CD14-positive monocyte (primary cell): ENCODE measurements at regions not wholly inside any gene's neighbourhood (a gene's known extent, or its start where the extent isn't known, plus 50 kb on each side); places are given as distances from the start of the nearest gene placed in this dataset.

Experiments
- DNase-seq, 3 donors: peaks; one replicate each; pipeline ENCODE4 v3.0.0-alpha.2; 2011 to 2022
- H2AFZ ChIP-seq: 2 replicates; pipeline ENCODE4 v1.6.0; 2012; ENCODE audit warnings: mild to moderate bottlenecking, low read depth, low read length, inconsistent platforms; ENCODE audit not compliant: insufficient read depth, poor library complexity, severe bottlenecking
- H3K27ac ChIP-seq, 2 donors: 1 replicate in 1 of 2; 2 replicates in 1 of 2; pipeline ENCODE4 v1.5.1; 2012 to 2013; ENCODE audit warnings: low read length in 2 of 2, control low read depth in 1 of 2, inconsistent platforms in 1 of 2, low read depth in 1 of 2, mild to moderate bottlenecking in 1 of 2
- H3K27me3 ChIP-seq, 2 donors: one replicate each; pipeline versions ENCODE4 v1.6.0 to v1.6.1; 2011 to 2013; ENCODE audit warnings: low read length in 2 of 2; ENCODE audit not compliant: control insufficient read depth in 2 of 2, insufficient read depth in 2 of 2
- H3K36me3 ChIP-seq, 2 donors: replicated peaks in 1 of 2; 1 replicate in 1 of 2; 2 replicates in 1 of 2; pipeline versions ENCODE4 v1.5.1 to v1.6.1; 2012 to 2013; ENCODE audit warnings: low read length in 2 of 2, control low read depth in 1 of 2, inconsistent platforms in 1 of 2, mild to moderate bottlenecking in 1 of 2; ENCODE audit not compliant: insufficient read depth in 2 of 2, control insufficient read depth in 1 of 2
- H3K4me1 ChIP-seq, 2 donors: 1 replicate in 1 of 2; 2 replicates in 1 of 2; pipeline versions ENCODE4 v1.5.1 to v1.6.1; 2012 to 2013; ENCODE audit warnings: low read length in 2 of 2, control low read depth in 1 of 2, inconsistent platforms in 1 of 2, mild to moderate bottlenecking in 1 of 2, moderate library complexity in 1 of 2; ENCODE audit not compliant: insufficient read depth in 2 of 2, control insufficient read depth in 1 of 2
- H3K4me2 ChIP-seq: replicated peaks from 2 replicates; pipeline ENCODE3; 2012; ENCODE audit warnings: low read length, moderate library complexity, mild to moderate bottlenecking; ENCODE audit not compliant: poor library complexity, severe bottlenecking; ENCODE audit errors: extremely low read depth
- H3K4me3 ChIP-seq, 3 experiments: fragments of 200-600 bp in 1 of 3; sonication (generic) in 1 of 3; replicated peaks in 1 of 3; 1 replicate in 2 of 3; 2 replicates in 1 of 3; pipeline ENCODE4 v1.5.1; 2011 to 2013; ENCODE audit warnings: low read length in 3 of 3, mild to moderate bottlenecking in 3 of 3, control low read depth in 2 of 3, low read depth in 2 of 3, inconsistent platforms in 1 of 3, moderate library complexity in 1 of 3
- H3K79me2 ChIP-seq: 2 replicates; pipeline ENCODE4 v1.6.0; 2012; ENCODE audit warnings: mild to moderate bottlenecking, control low read depth, inconsistent platforms, low read length, moderate library complexity; ENCODE audit not compliant: insufficient read depth
- H3K9ac ChIP-seq: 2 replicates; pipeline ENCODE4 v1.6.0; 2017; ENCODE audit warnings: low read length, mild to moderate bottlenecking; ENCODE audit not compliant: insufficient read depth, poor library complexity, severe bottlenecking
- H3K9me3 ChIP-seq, 2 donors: replicated peaks in 1 of 2; 1 replicate in 1 of 2; 2 replicates in 1 of 2; pipeline versions ENCODE4 v1.5.1 to v1.6.1; 2012 to 2013; ENCODE audit warnings: low read length in 2 of 2, control low read depth in 1 of 2; ENCODE audit not compliant: control insufficient read depth in 1 of 2, insufficient read depth in 1 of 2
- H4K20me1 ChIP-seq: 2 replicates; pipeline ENCODE4 v1.6.0; 2012; ENCODE audit warnings: mild to moderate bottlenecking, low read length, control low read depth, moderate library complexity; ENCODE audit not compliant: insufficient read depth
- H3K27ac Mint-ChIP-seq, 7 donors: one replicate each; pipeline ENCODE4 v1.8.0; 2020; ENCODE audit warnings: mild to moderate bottlenecking in 7 of 7, mixed read lengths in 7 of 7, moderate library complexity in 6 of 7, inconsistent platforms in 2 of 7
- H3K27me3 Mint-ChIP-seq, 3 donors: one replicate each; pipeline ENCODE4 v1.8.0; 2021 to 2022; ENCODE audit warnings: low read depth in 3 of 3, mild to moderate bottlenecking in 3 of 3, mixed read lengths in 3 of 3, moderate library complexity in 3 of 3, inconsistent platforms in 1 of 3
- H3K36me3 Mint-ChIP-seq, 2 donors: one replicate each; pipeline ENCODE4 v1.8.0; 2020; ENCODE audit warnings: mixed read lengths in 2 of 2, inconsistent platforms in 1 of 2, mild to moderate bottlenecking in 1 of 2
- H3K4me1 Mint-ChIP-seq: one replicate; pipeline ENCODE4 v1.8.0; 2020; ENCODE audit warnings: mild to moderate bottlenecking, mixed read lengths
- H3K4me3 Mint-ChIP-seq, 2 donors: one replicate each; pipeline ENCODE4 v1.8.0; 2020; ENCODE audit warnings: mild to moderate bottlenecking in 2 of 2, mixed read lengths in 2 of 2, moderate library complexity in 1 of 2
- H3K9me3 Mint-ChIP-seq, 7 donors: one replicate each; pipeline ENCODE4 v1.8.0; 2020 to 2022; ENCODE audit warnings: mixed read lengths in 7 of 7, mild to moderate bottlenecking in 6 of 7, moderate library complexity in 6 of 7, inconsistent platforms in 2 of 7
- CTCF ChIP-seq: fragments of 200-600 bp; IDR thresholded peaks from one replicate; pipeline ENCODE4 v1.8.0; 2022; ENCODE audit warnings: antibody characterized with exemption, mild to moderate bottlenecking
- WGBS: methylation state at CpG from one replicate; pipeline ENCODE4 v1.1.5; 2013; ENCODE audit warnings: missing lambda C conversion rate; ENCODE audit not compliant: insufficient coverage; 5-methylcytosine and 5-hydroxymethylcytosine counted together
- intact Hi-C, 2 donors: fragments of 100-400 bp; cut with micrococcal nuclease; formaldehyde crosslinking; loops; one replicate each; pipeline versions ENCODE4 v1.15.0 to v1.15.1; 2023

- no peak overlapping the region for H3K4me3 ChIP-seq
- H3K27me3 Mint-ChIP-seq = no peaks in the 10 kb centered on the region
- no CpG with 5 or more reads among the region's 1 CpG for WGBS
Observed at GRCh38 chr13:87453244-87453643, 217.9 kb upstream of the SLITRK5 start.

GRCh38 chr13:87459419-87459818, 211.8 kb upstream of the SLITRK5 start:
- H3K4me3 Mint-ChIP-seq = no peak overlapping the region
- no peak overlapping the region for H2AFZ ChIP-seq
- WGBS = no CpG with 5 or more reads among the region's 1 CpG

More at GRCh38 chr13:87453244-87453643, 217.9 kb upstream of the SLITRK5 start:
- H3K36me3 Mint-ChIP-seq = no peaks in the 10 kb centered on the region
- no peak overlapping the region for H3K4me2 ChIP-seq
- DNase-seq = no peak
- TF ChIP-seq CTCF = no peak
- no peak overlapping the region for H3K9ac ChIP-seq
- no peaks in the 10 kb centered on the region for H3K4me1 ChIP-seq
- H3K4me3 Mint-ChIP-seq = no peak overlapping the region
- H3K9me3 ChIP-seq = no peaks in the 10 kb centered on the region
- H3K36me3 ChIP-seq = no peaks in the 10 kb centered on the region
- peaks cover 0 to 4% (median 0%) of the 10 kb centered on the region in 7 donors for H3K9me3 Mint-ChIP-seq
- no peak overlapping the region for H3K27ac ChIP-seq
- intact Hi-C loops = no loop called here
- no peaks in the 10 kb centered on the region for H4K20me1 ChIP-seq
- no peak overlapping the region for H2AFZ ChIP-seq
- no peaks in the 10 kb centered on the region for H3K79me2 ChIP-seq
- no peaks in the 10 kb centered on the region for H3K4me1 Mint-ChIP-seq
- H3K27ac Mint-ChIP-seq = no peak overlapping the region
- no peaks in the 10 kb centered on the region for H3K27me3 ChIP-seq

More at GRCh38 chr13:87459419-87459818, 211.8 kb upstream of the SLITRK5 start:
- Histone ChIP-seq H3K4me3 (no peak overlapping the region), H3K79me2 (no peaks in the 10 kb centered on the region), H3K27ac (no peak overlapping the region), H3K36me3 (no peaks in the 10 kb centered on the region), H3K27me3 (no peaks in the 10 kb centered on the region), H3K4me1 (no peaks in the 10 kb centered on the region), H3K4me2 (no peak overlapping the region), H3K9ac (no peak overlapping the region), H4K20me1 (no peaks in the 10 kb centered on the region), H3K9me3 (no peaks in the 10 kb centered on the region)
- Mint-ChIP-seq H3K36me3 (no peaks in the 10 kb centered on the region), H3K27me3 (no peaks in the 10 kb centered on the region), H3K4me1 (no peaks in the 10 kb centered on the region), H3K9me3 (peaks cover 0 to 4% (median 0%) of the 10 kb centered on the region in 7 donors), H3K27ac (no peak overlapping the region)
- no peak for DNase-seq
- TF ChIP-seq CTCF = no peak
- intact Hi-C loops = no loop called here
